ENCODE measurements at regions not wholly inside any gene's neighbourhood (a gene's known extent, or its start where the extent isn't known, plus 50 kb on each side); places are given as distances from the start of the nearest gene placed in this dataset.
"Not testable (repeated sequence)": the region's sequence is repeated elsewhere in the genome, so short reads cannot be mapped to it uniquely, and the experiment has no call there.

- Histone ChIP-seq H3K4me3 (ENCODE audit: low read depth in 1 of 3, low read length in 3 of 3) (no peak overlapping the region), H3K9me3 (ENCODE audit: control insufficient read depth in 4 of 4, low read length in 3 of 4) (peaks cover 0 to 4% (median 0%) of the 10 kb centered on the region in 4 donors), H3K27me3 (ENCODE audit: control insufficient read depth in 4 of 4, insufficient read depth in 4 of 4, low read length in 3 of 4) (no peaks in the 10 kb centered on the region), H3K4me1 (ENCODE audit: control insufficient read depth in 4 of 4, insufficient read depth in 4 of 4, low read length in 3 of 4) (no peaks in the 10 kb centered on the region), H3K27ac (ENCODE audit: low read depth in 1 of 2, low read length in 2 of 2) (no peak overlapping the region), H3K36me3 (ENCODE audit: control insufficient read depth in 4 of 4, insufficient read depth in 3 of 4, low read depth in 1 of 4, low read length in 3 of 4) (no peaks in the 10 kb centered on the region), H3K9ac (ENCODE audit: low read depth in 1 of 2, low read length in 2 of 2) (no peak overlapping the region)
- no peak for TF ChIP-seq REST (IDR thresholded peaks at IDR 0.05)
- TF ChIP-seq NR2F2 (IDR thresholded peaks at IDR 0.05), result no peak
- TF ChIP-seq YY1 (IDR thresholded peaks at IDR 0.05), result no peak
- TF ChIP-seq ATF3 (IDR thresholded peaks at IDR 0.05), result no peak
- TF ChIP-seq RAD21 (IDR thresholded peaks at IDR 0.05), result no peak
- no peak for TF ChIP-seq JUND (IDR thresholded peaks at IDR 0.05)
- TF ChIP-seq, protein P1, sequence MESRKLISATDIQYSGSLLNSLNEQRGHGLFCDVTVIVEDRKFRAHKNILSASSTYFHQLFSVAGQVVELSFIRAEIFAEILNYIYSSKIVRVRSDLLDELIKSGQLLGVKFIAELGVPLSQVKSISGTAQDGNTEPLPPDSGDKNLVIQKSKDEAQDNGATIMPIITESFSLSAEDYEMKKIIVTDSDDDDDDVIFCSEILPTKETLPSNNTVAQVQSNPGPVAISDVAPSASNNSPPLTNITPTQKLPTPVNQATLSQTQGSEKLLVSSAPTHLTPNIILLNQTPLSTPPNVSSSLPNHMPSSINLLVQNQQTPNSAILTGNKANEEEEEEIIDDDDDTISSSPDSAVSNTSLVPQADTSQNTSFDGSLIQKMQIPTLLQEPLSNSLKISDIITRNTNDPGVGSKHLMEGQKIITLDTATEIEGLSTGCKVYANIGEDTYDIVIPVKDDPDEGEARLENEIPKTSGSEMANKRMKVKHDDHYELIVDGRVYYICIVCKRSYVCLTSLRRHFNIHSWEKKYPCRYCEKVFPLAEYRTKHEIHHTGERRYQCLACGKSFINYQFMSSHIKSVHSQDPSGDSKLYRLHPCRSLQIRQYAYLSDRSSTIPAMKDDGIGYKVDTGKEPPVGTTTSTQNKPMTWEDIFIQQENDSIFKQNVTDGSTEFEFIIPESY (IDR thresholded peaks at IDR 0.05), result no peak
- TF ChIP-seq HNF4G (IDR thresholded peaks at IDR 0.05), result no peak
- no peak for TF ChIP-seq SP1 (IDR thresholded peaks at IDR 0.05)
- no peak for TF ChIP-seq RXRA (IDR thresholded peaks at IDR 0.05)
- TF ChIP-seq HNF4A (conservative IDR thresholded peaks at IDR 0.05), result no peak
- TF ChIP-seq TAF1 (conservative IDR thresholded peaks at IDR 0.05), result no peak
- TF ChIP-seq FOXA1 (IDR thresholded peaks at IDR 0.05), result no peak
- TF ChIP-seq FOXA2 (IDR thresholded peaks at IDR 0.05), result no peak
- TF ChIP-seq GABPA (IDR thresholded peaks at IDR 0.05 in 1 of 2, conservative IDR thresholded peaks at IDR 0.05 in 1 of 2), result no peak
- no peak for TF ChIP-seq EGR1 (IDR thresholded peaks at IDR 0.05; ENCODE audit: low read depth in 2 of 2)
- TF ChIP-seq, protein P2, sequence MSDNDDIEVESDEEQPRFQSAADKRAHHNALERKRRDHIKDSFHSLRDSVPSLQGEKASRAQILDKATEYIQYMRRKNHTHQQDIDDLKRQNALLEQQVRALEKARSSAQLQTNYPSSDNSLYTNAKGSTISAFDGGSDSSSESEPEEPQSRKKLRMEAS (IDR thresholded peaks at IDR 0.05), result no peak
- TF ChIP-seq, protein P3, sequence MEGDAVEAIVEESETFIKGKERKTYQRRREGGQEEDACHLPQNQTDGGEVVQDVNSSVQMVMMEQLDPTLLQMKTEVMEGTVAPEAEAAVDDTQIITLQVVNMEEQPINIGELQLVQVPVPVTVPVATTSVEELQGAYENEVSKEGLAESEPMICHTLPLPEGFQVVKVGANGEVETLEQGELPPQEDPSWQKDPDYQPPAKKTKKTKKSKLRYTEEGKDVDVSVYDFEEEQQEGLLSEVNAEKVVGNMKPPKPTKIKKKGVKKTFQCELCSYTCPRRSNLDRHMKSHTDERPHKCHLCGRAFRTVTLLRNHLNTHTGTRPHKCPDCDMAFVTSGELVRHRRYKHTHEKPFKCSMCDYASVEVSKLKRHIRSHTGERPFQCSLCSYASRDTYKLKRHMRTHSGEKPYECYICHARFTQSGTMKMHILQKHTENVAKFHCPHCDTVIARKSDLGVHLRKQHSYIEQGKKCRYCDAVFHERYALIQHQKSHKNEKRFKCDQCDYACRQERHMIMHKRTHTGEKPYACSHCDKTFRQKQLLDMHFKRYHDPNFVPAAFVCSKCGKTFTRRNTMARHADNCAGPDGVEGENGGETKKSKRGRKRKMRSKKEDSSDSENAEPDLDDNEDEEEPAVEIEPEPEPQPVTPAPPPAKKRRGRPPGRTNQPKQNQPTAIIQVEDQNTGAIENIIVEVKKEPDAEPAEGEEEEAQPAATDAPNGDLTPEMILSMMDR (IDR thresholded peaks at IDR 0.05; ENCODE audit: low read depth, low read length, missing input control), result no peak
- 92% methylated on average over 5 of the region's 5 CpGs for WGBS
- no peak for DNase-seq (ENCODE audit: low spot score)
These were observed 56.0 kb upstream of the CNIH3 start for GRCh38 chr1:224559981-224560728.

DNA sequence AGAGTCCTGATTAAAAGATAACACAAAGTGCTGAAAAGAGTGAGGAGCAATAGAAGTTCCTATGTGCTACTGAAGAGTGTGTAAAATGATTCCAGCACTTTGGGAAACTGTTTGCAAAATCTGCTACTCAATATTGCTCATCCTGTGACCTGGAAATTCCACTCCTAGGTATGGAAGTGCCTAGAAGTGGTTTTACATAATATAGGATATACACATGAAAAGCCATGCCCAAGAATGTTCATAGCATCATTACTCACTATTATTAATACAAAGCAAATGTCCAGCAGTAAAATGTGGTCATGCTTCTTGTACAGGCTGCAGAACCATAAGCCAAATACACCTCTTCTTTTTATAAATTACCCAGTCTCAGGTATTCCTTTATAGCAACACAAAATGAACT, 53.2 kb upstream of the CNIH3 start:
- H3K9ac ChIP-seq (ENCODE audit: low read depth in 1 of 2, low read length in 2 of 2); H3K27ac ChIP-seq (ENCODE audit: low read depth in 1 of 2, low read length in 2 of 2); H3K36me3 ChIP-seq (ENCODE audit: control insufficient read depth in 4 of 4, insufficient read depth in 3 of 4, low read depth in 1 of 4, low read length in 3 of 4); H3K9me3 ChIP-seq (ENCODE audit: control insufficient read depth in 4 of 4, low read length in 3 of 4); H3K4me1 ChIP-seq (ENCODE audit: control insufficient read depth in 4 of 4, insufficient read depth in 4 of 4, low read length in 3 of 4); H3K27me3 ChIP-seq (ENCODE audit: control insufficient read depth in 4 of 4, insufficient read depth in 4 of 4, low read length in 3 of 4); H3K4me3 ChIP-seq (ENCODE audit: low read depth in 1 of 3, low read length in 3 of 3); DNase-seq (ENCODE audit: low spot score): not testable (repeated sequence)

Data from liver (tissue), 8 donors.